HG03558 (cell line): ENCODE measurements at regions not wholly inside any gene's neighbourhood (a gene's known extent, or its start where the extent isn't known, plus 50 kb on each side); places are given as distances from the start of the nearest gene placed in this dataset.

Experiments used
- ATAC-seq: cut with Tn5 transposase; IDR thresholded peaks from one replicate; pipeline ENCODE4 v1.9.1; 2021; ENCODE audit warnings: moderate number of reproducible peaks; ENCODE audit not compliant: unreplicated experiment; ENCODE audit errors: extremely low read depth

GRCh38 chr3:194738254-194739093, 52.8 kb downstream of the FAM43A start:
- no peak for ATAC-seq

GRCh38 chr3:194739498-194740284, 54.0 kb downstream of the FAM43A start:
- ATAC-seq: no peak

- no peak for ATAC-seq
Observed at GRCh38 chr3:194740859-194741491, 55.3 kb downstream of the FAM43A start.

GRCh38 chr3:194741916-194742315, 56.2 kb downstream of the FAM43A start:
- no peak for ATAC-seq

- ATAC-seq: no peak
Observed at GRCh38 chr3:194744826-194745225, 59.1 kb downstream of the FAM43A start.

- ATAC-seq: no peak
Observed at GRCh38 chr3:194745422-194746184, 59.9 kb downstream of the FAM43A start.

GRCh38 chr3:194748225-194748624, 62.5 kb downstream of the FAM43A start:
- ATAC-seq: no peak

GRCh38 chr3:194749631-194750490, 64.2 kb downstream of the FAM43A start:
- no peak for ATAC-seq

- no peak for ATAC-seq
Observed at GRCh38 chr3:194750491-194750828, 64.8 kb downstream of the FAM43A start.

- ATAC-seq: no peak
Observed at GRCh38 chr3:194755671-194756459, 70.2 kb downstream of the FAM43A start.

- ATAC-seq: no peak
Observed at GRCh38 chr3:194756460-194756779, 70.7 kb downstream of the FAM43A start.

GRCh38 chr3:194756791-194757325, 71.2 kb downstream of the FAM43A start:
- no peak for ATAC-seq

GRCh38 chr3:194757647-194758061, 72.0 kb downstream of the FAM43A start:
- ATAC-seq: no peak

GRCh38 chr3:194758716-194759115, 73.0 kb downstream of the FAM43A start:
- no peak for ATAC-seq

- no peak for ATAC-seq
Observed at GRCh38 chr3:194760494-194761137, 74.9 kb downstream of the FAM43A start.

GRCh38 chr3:194761384-194761783, 75.7 kb downstream of the FAM43A start:
- ATAC-seq: no peak

GRCh38 chr3:194766845-194767244, 81.2 kb downstream of the FAM43A start:
- no peak for ATAC-seq
